HepG2 (cell line): ENCODE measurements at regions not wholly inside any gene's neighbourhood (a gene's known extent, or its start where the extent isn't known, plus 50 kb on each side); places are given as distances from the start of the nearest gene placed in this dataset.

Experiments used
- ATAC-seq: fragments of 200-7000 bp; cut with Tn5 transposase; 3 replicates; pipeline ENCODE4 v1.9.1; 2020; ENCODE audit warnings: mild to moderate bottlenecking, moderate library complexity
- BruUV-seq: library from RNA; stranded (reverse); fragments of 400-500 nt; replicated peaks from 2 replicates; lab custom pipeline; 2021; lab: Mats Ljungman, UMichigan
- CTCF ChIA-PET: fragments of 300-600 bp; formaldehyde crosslinking; extraction: SDS; loops from one replicate; lab custom pipeline; 2021; ENCODE audit warnings: low total read pairs, inconsistent platforms, low intra/inter-chr PET ratio; lab: Yijun Ruan, JAX
- POLR2A ChIA-PET: fragments of 350-600 bp; sonication (Branson Sonifier 250); formaldehyde crosslinking; loops from one replicate; lab custom pipeline; 2020; ENCODE audit warnings: antibody characterized with exemption, inconsistent platforms; lab: Yijun Ruan, JAX
- DNase-seq: peaks from one replicate; pipeline ENCODE4 v3.0.0-alpha.2; 2015; ENCODE audit warnings: low spot score
- FAIRE-seq: peaks from 3 replicates; lab custom pipeline; 2011; peaks lifted over from hg19 to GRCh38; lab: Jason Lieb, UNC
- H2AFZ ChIP-seq: one replicate; pipeline ENCODE4 v1.6.1; 2011; ENCODE audit warnings: low read length, inconsistent platforms
- H3K27ac ChIP-seq: fragments of 300-600 bp; 3 replicates; pipeline ENCODE4 v1.8.0; 2011; ENCODE audit warnings: mixed run types, mild to moderate bottlenecking, mixed read lengths, low read length, inconsistent platforms; ENCODE audit not compliant: insufficient read depth; ENCODE audit errors: extremely low read length
- H3K27me3 ChIP-seq, 2 experiments: fragments of 200-600 bp in 1 of 2; 2 replicates in 1 of 2; 3 replicates in 1 of 2; pipeline versions ENCODE4 v1.6.0 to v1.8.0; 2011; ENCODE audit warnings: low read length in 2 of 2, mild to moderate bottlenecking in 2 of 2, moderate library complexity in 2 of 2, inconsistent platforms in 1 of 2; ENCODE audit not compliant: insufficient read depth in 2 of 2, control insufficient read depth in 1 of 2
- H3K36me3 ChIP-seq, 2 experiments: fragments of 200-600 bp in 1 of 2; replicated peaks in 1 of 2; 2 replicates in 1 of 2; 3 replicates in 1 of 2; pipeline versions ENCODE4 v1.5.1 to v1.8.0; 2011; ENCODE audit warnings: low read length in 2 of 2, inconsistent platforms in 1 of 2; ENCODE audit not compliant: insufficient read depth in 2 of 2, control insufficient read depth in 1 of 2
- H3K4me1 ChIP-seq: 2 replicates; pipeline ENCODE4 v1.5.1; 2012; ENCODE audit warnings: low read length, inconsistent platforms; ENCODE audit not compliant: insufficient read depth
- H3K4me2 ChIP-seq: 2 replicates; pipeline ENCODE4 v1.6.0; 2011; ENCODE audit warnings: low read depth, low read length, inconsistent platforms
- H3K4me3 ChIP-seq, 3 experiments: fragments of 200-600 bp in 1 of 3; sonication (generic), shearing (Covaris generic) in 1 of 3; replicated peaks in 1 of 3; 2 replicates each; pipeline ENCODE4 v1.5.1; 2011 to 2016; ENCODE audit warnings: low read length in 3 of 3, inconsistent platforms in 2 of 3, low read depth in 2 of 3, mild to moderate bottlenecking in 2 of 3, control low read depth in 1 of 3, mixed read lengths in 1 of 3; ENCODE audit not compliant: insufficient read depth in 1 of 3
- H3K79me2 ChIP-seq: one replicate; pipeline ENCODE4 v1.6.1; 2011; ENCODE audit warnings: low read length, inconsistent platforms; ENCODE audit not compliant: insufficient read depth
- H3K9ac ChIP-seq: 2 replicates; pipeline ENCODE4 v1.6.0; 2011; ENCODE audit warnings: mild to moderate bottlenecking, low read depth, low read length, inconsistent platforms; ENCODE audit not compliant: insufficient read depth
- H3K9me3 ChIP-seq: 2 replicates; pipeline ENCODE4 v1.5.1; 2012; ENCODE audit warnings: mild to moderate bottlenecking, low read length
- H4K20me1 ChIP-seq: 2 replicates; pipeline ENCODE4 v1.6.0; 2011; ENCODE audit warnings: inconsistent platforms, mild to moderate bottlenecking, low read length, moderate library complexity; ENCODE audit not compliant: insufficient read depth
- CENPX ChIP-seq: sonication (generic); formaldehyde crosslinking; IDR thresholded peaks from 2 replicates; pipeline ENCODE4 v1.9.0; 2021; ENCODE audit warnings: mild to moderate bottlenecking, missing genetic modification reagents, moderate library complexity
- EZH2 ChIP-seq: conservative IDR thresholded peaks from 2 replicates; pipeline ENCODE4 v1.6.1; 2012; ENCODE audit warnings: mild to moderate bottlenecking, low read depth, low read length, moderate library complexity
- MED8 ChIP-seq: sonication (generic); formaldehyde crosslinking; IDR thresholded peaks from 2 replicates; pipeline ENCODE4 v1.8.1; 2023; ENCODE audit warnings: mild to moderate bottlenecking, missing genetic modification reagents; ENCODE audit not compliant: insufficient replicate concordance
- PRMT3 ChIP-seq: sonication (generic); formaldehyde crosslinking; IDR thresholded peaks from 2 replicates; pipeline ENCODE4 v1.8.1; 2022; ENCODE audit warnings: low read depth, mild to moderate bottlenecking, moderate library complexity, missing genetic modification reagents, borderline replicate concordance
- RBAK ChIP-seq: sonication (generic); formaldehyde crosslinking; IDR thresholded peaks from 2 replicates; pipeline ENCODE4 v1.5.1; 2020; ENCODE audit warnings: mild to moderate bottlenecking, missing genetic modification reagents
- SNAPC2 ChIP-seq: sonication (generic); formaldehyde crosslinking; IDR thresholded peaks from 2 replicates; pipeline ENCODE4 v1.8.1; 2022; ENCODE audit warnings: mild to moderate bottlenecking, missing genetic modification reagents
- SPEN ChIP-seq: sonication (generic); formaldehyde crosslinking; IDR thresholded peaks from 2 replicates; pipeline ENCODE4 v1.5.1; 2020; ENCODE audit warnings: low read depth, mild to moderate bottlenecking, missing genetic modification reagents
- TOE1 ChIP-seq: sonication (generic); formaldehyde crosslinking; IDR thresholded peaks from 2 replicates; pipeline ENCODE4 v1.4.0; 2020; ENCODE audit warnings: mild to moderate bottlenecking, missing genetic modification reagents
- YEATS4 ChIP-seq: sonication (generic); formaldehyde crosslinking; IDR thresholded peaks from 2 replicates; pipeline ENCODE4 v1.4.0; 2020; ENCODE audit warnings: missing genetic modification reagents, borderline replicate concordance
- ZBTB21 ChIP-seq: sonication (generic); formaldehyde crosslinking; IDR thresholded peaks from 2 replicates; pipeline ENCODE4 v1.4.0; 2020; ENCODE audit warnings: missing genetic modification reagents
- ZNF17 ChIP-seq: sonication (generic); formaldehyde crosslinking; IDR thresholded peaks from 2 replicates; pipeline ENCODE4 v1.5.0; 2020; ENCODE audit warnings: mild to moderate bottlenecking, missing genetic modification reagents
- ZNF496 ChIP-seq: sonication (generic); formaldehyde crosslinking; IDR thresholded peaks from 2 replicates; pipeline ENCODE4 v1.8.1; 2023; ENCODE audit warnings: mild to moderate bottlenecking, moderate library complexity, missing genetic modification reagents; ENCODE audit not compliant: insufficient replicate concordance
- ZNF530 ChIP-seq: sonication (generic); formaldehyde crosslinking; IDR thresholded peaks from 2 replicates; pipeline ENCODE4 v1.5.0; 2020; ENCODE audit warnings: low read depth, mild to moderate bottlenecking, missing genetic modification reagents
- ZNF567 ChIP-seq: sonication (generic); formaldehyde crosslinking; IDR thresholded peaks from 2 replicates; pipeline ENCODE4 v1.8.1; 2023; ENCODE audit warnings: mild to moderate bottlenecking, missing genetic modification reagents, borderline replicate concordance
- ZNF7 ChIP-seq: IDR thresholded peaks from 2 replicates; pipeline ENCODE4 v1.6.1; 2016; ENCODE audit warnings: missing biosample characterization, missing genetic modification reagents
- ZNF766 ChIP-seq: sonication (generic); formaldehyde crosslinking; IDR thresholded peaks from 2 replicates; pipeline ENCODE4 v1.5.0; 2020; ENCODE audit warnings: missing genetic modification reagents, borderline replicate concordance
- ZNF780A ChIP-seq: sonication (generic); formaldehyde crosslinking; IDR thresholded peaks from 2 replicates; pipeline ENCODE4 v1.8.0; 2022; ENCODE audit warnings: mild to moderate bottlenecking, missing genetic modification reagents, moderate library complexity
- whole genome bisulfite sequencing: methylation state at CpG from one replicate; pipeline ENCODE4 v1.1.6; 2017; ENCODE audit warnings: low lambda C conversion rate; 5-methylcytosine and 5-hydroxymethylcytosine counted together
- in situ Hi-C: cut with HindIII; loops from 2 replicates; pipeline ENCODE4 v1.10.0; 2017; ENCODE audit warnings: low pct_unique_long_range_greater_than_20kb; ENCODE audit not compliant: extremely low pct_ligation_motif_present
- intact Hi-C: fragments of 100-400 bp; cut with micrococcal nuclease; formaldehyde crosslinking; loops from one replicate; pipeline ENCODE4 v1.10.0; 2022; ENCODE audit not compliant: unreplicated experiment
- TF ChIP-seq, protein P1 (sequence below): sonication (generic); formaldehyde crosslinking; IDR thresholded peaks from 2 replicates; pipeline ENCODE4 v1.5.1; 2020; ENCODE audit warnings: mild to moderate bottlenecking, moderate library complexity, missing genetic modification reagents
- TF ChIP-seq, protein P2 (sequence below): sonication (generic); formaldehyde crosslinking; IDR thresholded peaks from 2 replicates; pipeline ENCODE4 v1.8.0; 2022; ENCODE audit warnings: mild to moderate bottlenecking, missing genetic modification reagents, moderate library complexity

DNA sequence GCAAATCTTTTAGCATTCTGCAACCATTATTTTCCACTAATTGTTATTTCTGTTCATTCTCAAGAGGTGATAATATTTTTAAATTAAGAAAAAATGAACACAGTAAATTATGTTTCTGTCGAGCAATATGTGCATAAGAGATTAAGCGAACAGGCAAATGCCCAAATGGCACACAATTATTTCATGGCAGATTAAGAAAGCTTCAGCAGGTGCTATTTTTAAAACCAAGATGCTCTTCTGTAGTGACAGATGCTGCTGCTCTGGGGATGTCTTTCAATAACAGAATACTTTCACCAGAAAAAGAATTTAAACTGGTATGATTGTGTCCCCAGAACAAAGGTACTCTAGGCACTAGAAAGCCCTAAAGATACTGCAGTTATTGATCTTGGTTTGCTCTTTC lies 412.7 kb upstream of the SORCS1 start:
- in situ Hi-C loops, result no loop called here
- H3K9ac ChIP-seq, result no peak overlapping the region
- TF ChIP-seq TOE1 (CRISPR knock-in tag) (no peak), ZNF567 (CRISPR knock-in tag) (no peak), ZNF530 (CRISPR knock-in tag) (no peak), MED8 (no peak), SPEN (CRISPR knock-in tag) (no peak), CENPX (no peak), ZNF780A (CRISPR knock-in tag) (no peak), ZNF7 (CRISPR knock-in tag) (no peak), ZBTB21 (CRISPR knock-in tag) (no peak), YEATS4 (CRISPR knock-in tag) (no peak), ZNF17 (no peak), PRMT3 (CRISPR knock-in tag) (no peak), RBAK (CRISPR knock-in tag) (no peak), EZH2 (no peak), ZNF496 (CRISPR knock-in tag) (no peak), ZNF766 (CRISPR knock-in tag) (no peak), SNAPC2 (CRISPR knock-in tag) (no peak)
- TF ChIP-seq, protein P1, sequence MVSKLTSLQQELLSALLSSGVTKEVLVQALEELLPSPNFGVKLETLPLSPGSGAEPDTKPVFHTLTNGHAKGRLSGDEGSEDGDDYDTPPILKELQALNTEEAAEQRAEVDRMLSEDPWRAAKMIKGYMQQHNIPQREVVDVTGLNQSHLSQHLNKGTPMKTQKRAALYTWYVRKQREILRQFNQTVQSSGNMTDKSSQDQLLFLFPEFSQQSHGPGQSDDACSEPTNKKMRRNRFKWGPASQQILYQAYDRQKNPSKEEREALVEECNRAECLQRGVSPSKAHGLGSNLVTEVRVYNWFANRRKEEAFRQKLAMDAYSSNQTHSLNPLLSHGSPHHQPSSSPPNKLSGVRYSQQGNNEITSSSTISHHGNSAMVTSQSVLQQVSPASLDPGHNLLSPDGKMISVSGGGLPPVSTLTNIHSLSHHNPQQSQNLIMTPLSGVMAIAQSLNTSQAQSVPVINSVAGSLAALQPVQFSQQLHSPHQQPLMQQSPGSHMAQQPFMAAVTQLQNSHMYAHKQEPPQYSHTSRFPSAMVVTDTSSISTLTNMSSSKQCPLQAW (CRISPR knock-in tag), result no peak
- TF ChIP-seq, protein P2, sequence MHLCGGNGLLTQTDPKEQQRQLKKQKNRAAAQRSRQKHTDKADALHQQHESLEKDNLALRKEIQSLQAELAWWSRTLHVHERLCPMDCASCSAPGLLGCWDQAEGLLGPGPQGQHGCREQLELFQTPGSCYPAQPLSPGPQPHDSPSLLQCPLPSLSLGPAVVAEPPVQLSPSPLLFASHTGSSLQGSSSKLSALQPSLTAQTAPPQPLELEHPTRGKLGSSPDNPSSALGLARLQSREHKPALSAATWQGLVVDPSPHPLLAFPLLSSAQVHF (CRISPR knock-in tag), result no peak
- no peaks in the 10 kb centered on the region for H3K27me3 ChIP-seq
- WGBS, result 1% methylated on average over 2 of the region's 2 CpGs
- H3K9me3 ChIP-seq, result peaks cover 78% of the 10 kb centered on the region
- no peak overlapping the region for H3K4me2 ChIP-seq
- ChIA-PET CTCF (no interaction called here), POLR2A (no interaction called here)
- intact Hi-C loops, result no loop called here
- no peak overlapping the region for H2AFZ ChIP-seq
- no peak overlapping the region for H3K27ac ChIP-seq
- H4K20me1 ChIP-seq, result no peaks in the 10 kb centered on the region
- DNase-seq, result no peak
- no peaks in the 10 kb centered on the region for H3K36me3 ChIP-seq
- ATAC-seq, result no peak
- FAIRE-seq, result no peak
- H3K4me3 ChIP-seq, result no peak overlapping the region
- no peaks in the 10 kb centered on the region for H3K79me2 ChIP-seq
- H3K4me1 ChIP-seq, result no peaks in the 10 kb centered on the region
- BruUV-seq, result no TSS peak
